Fibroblast of skin of abdomen (primary cell): ENCODE measurements at regions not wholly inside any gene's neighbourhood (a gene's known extent, or its start where the extent isn't known, plus 50 kb on each side); places are given as distances from the start of the nearest gene placed in this dataset.

Source experiments
- DNase-seq: peaks from one replicate; pipeline ENCODE4 v3.0.0-alpha.2; 2013

GRCh38 chr10:21202776-21203462, 305.8 kb upstream of the NEBL start:
- peak; percentile 44 for DNase-seq

GRCh38 chr10:21199501-21199900, 302.4 kb upstream of the NEBL start:
- no peak for DNase-seq

DNA sequence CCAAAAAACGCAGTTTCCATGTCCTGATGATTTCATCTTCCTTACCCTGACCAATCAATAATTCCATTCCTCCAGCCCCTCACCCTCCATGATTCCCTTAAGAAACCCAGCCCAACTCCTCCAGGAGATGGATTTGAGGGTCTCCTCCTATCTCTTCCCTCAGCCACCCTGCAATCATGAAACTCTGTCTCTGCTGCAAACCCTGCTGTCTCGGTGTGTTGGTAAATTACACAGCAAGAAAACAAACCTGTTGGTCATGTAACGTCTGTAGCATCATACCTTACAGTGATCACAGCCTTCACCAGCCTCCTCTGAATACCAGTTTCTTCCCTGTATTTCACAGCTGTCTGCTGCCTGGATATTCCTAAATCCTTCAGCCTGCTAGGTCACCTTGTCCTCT, 300.7 kb upstream of the NEBL start:
- DNase-seq = no peak

DNA sequence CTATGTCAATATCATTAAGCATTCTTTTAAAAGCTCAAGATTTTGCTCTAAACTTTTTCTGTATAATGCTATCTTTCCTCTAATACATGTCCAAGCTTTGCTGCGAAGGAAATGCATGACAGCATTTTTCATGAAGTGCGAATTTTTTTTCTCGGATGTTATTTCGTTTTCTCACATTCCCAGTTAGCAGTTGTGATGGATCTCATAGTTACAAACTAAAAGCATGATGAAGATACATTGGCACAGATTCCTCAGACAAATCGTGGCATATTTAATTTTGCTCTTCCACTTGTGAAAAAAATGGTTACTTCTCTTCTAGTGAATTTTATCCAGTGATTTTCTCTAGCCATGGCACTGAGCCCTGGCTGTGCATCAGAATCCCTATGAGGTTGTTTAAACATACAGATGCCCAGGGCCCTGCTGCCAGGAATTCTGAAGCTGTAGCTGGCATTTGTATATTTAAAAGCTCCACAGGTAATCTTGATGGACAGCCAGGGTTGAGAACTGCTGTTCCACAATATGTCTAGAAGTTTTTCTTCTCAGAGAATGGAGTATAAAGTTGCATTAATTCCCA, 299.8 kb upstream of the NEBL start:
- no peak for DNase-seq

DNA sequence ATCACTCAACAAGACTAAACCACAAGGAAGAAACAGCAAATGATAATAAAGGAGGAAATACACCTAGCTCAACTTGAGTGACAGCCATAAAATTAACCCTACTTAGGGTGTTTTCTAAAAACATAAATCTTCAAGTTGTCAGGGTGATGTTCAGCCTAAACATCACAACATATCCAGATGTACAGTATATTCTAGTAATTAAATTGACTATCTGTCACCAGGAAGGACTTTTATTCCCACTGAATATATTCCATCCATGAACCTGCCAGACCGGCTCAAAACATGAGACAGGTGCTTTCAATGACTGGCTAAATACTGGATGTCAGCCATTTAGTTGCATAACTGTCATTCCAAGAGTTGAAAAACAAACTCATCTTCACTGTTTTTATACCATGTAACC, 298.1 kb upstream of the NEBL start:
- DNase-seq = no peak

- DNase-seq = peak; percentile 21
Observed at GRCh38 chr10:21194510-21194993, 297.4 kb upstream of the NEBL start.

DNA sequence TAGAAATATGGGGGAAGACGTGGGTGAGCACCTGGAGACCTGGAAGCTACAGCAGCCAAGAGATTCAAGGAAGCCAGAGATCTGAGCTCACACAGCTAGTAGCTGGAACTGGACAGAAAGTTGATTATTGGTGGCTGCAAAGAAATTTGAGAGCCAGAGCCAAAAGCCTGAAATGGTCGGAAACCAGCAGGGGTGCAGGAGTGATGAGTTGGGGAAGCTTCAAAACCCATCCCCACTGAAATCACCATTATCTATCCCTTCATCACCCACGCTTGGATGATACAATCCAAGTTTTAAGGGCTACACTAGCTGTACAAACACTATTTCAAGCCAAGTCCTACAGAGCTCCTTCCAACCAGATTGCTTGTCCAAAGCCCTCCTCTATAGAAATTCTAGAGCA, 296.1 kb upstream of the NEBL start:
- no peak for DNase-seq

- no peak for DNase-seq
Observed at GRCh38 chr10:21191512-21191911, 294.4 kb upstream of the NEBL start.

- DNase-seq = no peak
Observed at GRCh38 chr10:21184984-21185383, 287.9 kb upstream of the NEBL start.

DNA sequence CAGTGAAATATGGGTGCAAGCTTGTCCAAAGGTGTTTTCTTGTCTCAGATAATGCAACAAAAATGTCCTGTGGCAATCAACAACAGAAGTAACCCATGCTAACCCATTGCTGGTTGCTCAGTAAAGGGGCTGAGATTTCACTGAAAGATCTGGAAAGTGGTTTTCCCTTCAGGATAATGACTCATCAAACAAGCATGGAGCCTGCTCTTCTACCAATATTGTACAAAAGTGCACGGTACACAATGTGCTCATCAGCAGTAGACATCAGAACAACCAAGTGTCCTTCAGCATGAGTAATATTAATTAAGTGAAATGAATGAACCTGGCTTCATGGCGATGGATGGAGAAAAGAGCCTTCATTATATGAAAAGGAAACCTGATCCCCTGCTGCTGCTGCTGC, 287.1 kb upstream of the NEBL start:
- DNase-seq = peak; percentile 20

GRCh38 chr10:21183025-21183424, 285.9 kb upstream of the NEBL start:
- DNase-seq = no peak

- no peak for DNase-seq
Observed at GRCh38 chr10:21181451-21181850, 284.3 kb upstream of the NEBL start.

GRCh38 chr10:21180604-21181003, 283.5 kb upstream of the NEBL start:
- DNase-seq = no peak

GRCh38 chr10:21176934-21177480, 279.9 kb upstream of the NEBL start:
- DNase-seq = no peak

GRCh38 chr10:21175797-21176196, 278.7 kb upstream of the NEBL start:
- no peak for DNase-seq

DNA sequence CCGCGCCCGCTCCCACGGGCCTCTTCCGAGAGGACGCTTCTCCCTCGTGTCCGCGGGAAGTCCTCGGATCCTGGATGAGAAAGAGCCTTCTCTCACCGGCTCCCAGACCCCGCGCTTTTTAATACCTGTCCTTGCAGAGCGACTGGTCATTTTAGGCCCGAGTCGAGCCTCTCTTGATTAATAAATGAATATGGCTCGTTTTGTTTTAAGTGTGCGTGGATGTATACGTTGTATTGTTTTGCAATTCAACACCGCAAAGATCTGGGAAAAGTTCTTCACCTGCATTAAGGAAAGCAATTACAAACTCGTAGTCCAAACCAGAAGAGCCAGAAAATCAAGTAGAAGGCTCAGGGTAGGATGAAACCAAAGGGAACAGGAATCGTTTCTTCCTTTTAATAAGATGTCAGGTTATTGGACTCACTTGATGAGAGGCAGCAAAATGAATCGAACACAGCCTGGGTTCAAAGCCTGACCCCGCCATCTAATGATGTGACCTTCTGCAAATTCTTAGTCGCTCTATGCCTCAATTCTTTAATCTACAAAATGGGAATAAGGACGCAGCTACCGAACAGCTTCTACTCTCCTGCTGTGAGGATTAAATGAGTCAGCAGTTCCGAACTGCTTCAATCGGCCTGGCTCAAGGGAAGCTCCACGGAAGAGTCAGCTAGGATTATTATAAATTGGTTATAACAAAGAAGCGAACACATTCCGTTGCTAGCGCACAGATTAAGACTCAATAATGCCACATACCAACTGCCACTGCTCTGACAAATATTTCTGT, 277.8 kb upstream of the NEBL start:
- no peak for DNase-seq

DNA sequence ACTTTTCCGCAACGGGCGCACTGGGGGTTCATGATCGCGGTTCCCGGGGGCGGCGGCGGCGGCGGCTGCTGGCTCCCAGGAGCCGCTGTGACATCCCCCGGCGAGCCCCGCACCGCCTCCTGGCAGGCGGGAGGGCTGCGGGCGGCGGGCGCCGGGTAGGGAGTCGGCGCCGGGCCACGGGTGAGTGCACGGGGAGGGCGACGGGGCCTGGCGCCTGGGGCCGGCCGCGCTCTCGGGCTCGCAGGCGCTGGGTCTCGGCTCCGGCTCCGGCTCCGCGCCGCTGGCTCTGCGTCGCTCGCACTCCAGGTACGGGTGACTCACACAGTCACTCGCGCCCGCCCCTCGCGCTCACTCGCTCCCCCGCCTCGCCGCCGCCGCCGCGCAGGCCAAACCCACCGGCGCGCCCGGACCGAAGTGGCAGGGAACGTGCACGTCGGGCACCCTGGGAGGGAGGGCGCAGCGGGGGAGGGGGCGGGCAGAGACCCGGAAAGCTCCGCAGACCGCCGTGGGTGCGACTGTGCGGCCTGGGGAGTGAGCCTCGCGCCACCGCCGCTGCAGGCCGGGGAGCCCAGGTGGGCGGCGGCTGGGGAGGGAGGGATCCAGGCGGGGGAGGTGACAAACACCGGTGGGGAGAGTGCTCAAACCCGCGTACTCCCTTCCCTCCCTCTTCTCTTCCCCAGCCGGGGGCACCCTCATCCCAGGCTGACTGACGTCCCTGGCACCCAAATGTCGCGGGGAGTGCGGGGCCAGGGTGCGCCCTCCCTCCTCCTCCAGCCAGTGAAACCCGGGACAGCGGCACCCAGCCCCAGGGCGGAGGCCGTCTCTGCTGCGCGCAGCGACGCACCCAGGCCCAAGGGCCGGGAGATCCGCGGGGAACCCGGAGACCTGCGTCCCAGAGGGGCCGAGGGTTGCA, 276.9 kb upstream of the NEBL start:
- no peak for DNase-seq

DNA sequence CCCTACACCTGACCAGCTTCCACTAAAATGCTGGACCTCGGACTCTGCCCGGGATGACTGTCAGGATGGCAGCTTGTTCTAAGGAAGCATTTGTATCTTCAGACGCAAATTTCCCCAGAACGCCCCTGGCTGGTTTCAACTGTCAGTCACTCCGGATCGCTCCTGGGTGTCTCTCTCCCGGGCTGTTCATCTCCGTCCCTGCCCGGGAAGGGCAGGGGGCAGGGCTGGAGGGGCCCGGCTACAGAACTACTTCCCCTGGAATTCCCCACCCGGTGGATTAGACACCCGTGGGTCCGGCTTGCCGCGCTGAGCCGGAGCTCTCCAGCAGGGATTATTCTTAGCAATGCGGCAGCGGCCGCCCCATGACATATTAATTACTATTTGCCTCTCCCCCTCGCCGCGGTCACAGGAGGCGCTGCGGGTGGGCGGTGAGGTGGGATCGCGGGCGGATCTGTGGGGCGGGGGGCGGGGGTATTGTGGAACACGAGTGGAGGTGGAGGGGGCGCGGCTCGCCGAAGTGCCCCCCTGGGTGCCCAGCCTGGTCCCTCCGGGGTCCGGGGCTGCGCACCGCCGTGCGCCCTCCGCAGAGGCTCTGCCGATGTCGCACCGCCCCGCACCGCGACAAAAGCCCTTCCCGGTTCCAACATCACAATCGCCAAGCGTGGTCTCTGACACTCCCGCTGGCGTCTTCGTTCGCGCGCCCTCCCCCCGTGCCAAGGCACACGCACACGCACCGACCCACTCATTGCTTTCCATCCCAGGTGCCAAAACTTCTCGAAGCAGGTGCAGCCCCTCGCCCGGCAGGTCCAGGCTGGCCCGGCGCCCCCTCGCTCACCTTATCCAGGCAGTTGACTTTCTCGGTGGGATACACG, 276.1 kb upstream of the NEBL start:
- DNase-seq = no peak

GRCh38 chr10:21172542-21172929, 275.4 kb upstream of the NEBL start:
- DNase-seq = no peak

DNA sequence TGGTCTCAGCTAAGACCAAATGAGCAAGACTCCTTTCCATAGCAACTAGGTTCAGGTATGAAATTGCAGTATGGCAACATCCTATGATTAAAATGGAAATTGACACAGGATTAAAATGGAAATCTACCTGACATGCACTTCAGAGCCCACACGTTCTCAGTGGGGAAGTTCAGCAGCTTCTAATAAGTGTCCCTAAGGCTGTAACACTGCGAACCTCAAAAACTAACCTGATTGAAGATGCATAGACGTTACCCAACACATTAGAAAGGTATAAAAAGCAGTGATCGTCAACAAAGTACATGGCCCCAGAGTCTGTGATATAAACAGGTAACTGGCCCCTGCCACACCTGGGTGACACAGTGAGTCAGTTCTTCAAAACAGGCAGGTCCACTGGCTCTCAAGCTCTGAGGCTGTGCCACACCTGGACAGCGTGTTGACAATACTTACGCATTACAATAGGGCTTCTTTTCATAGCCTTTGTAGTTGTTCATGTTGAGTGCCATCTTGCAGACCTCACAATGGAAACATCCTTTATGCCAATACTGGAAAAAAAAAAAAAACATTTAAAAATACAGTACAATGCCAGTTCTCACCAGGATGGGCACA, 274.9 kb upstream of the NEBL start:
- no peak for DNase-seq
